Forelimb muscle (tissue), 1 donor: ENCODE measurements at regions not wholly inside any gene's neighbourhood (a gene's known extent, or its start where the extent isn't known, plus 50 kb on each side); places are given as distances from the start of the nearest gene placed in this dataset.
"Not testable (repeated sequence)": the region's sequence is repeated elsewhere in the genome, so short reads cannot be mapped to it uniquely, and the experiment has no call there.

Source experiments
- DNase-seq: peaks from one replicate; pipeline ENCODE4 v3.0.0-alpha.2; 2013; ENCODE audit warnings: low read depth

DNA sequence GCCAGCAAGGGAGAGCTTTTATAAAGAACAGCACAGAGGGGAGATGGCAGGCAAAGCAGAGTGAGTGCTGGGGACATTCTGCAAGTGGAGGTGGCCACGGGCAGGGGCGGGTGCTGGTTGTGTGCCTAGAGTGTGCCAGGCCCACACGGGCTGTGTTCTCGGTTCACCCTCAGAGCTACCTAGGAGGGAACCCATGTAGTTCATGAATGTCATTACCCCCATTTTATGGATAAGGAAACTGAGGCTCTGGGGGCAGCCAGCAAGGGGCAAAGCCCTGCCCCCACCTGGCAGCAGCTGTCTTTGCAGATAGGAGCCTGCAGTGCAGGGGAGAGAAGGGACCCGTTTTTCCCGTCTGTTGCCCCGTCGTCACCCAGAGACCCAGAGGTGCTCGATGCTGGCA, 85.2 kb upstream of the NCOR2 start:
- no peak for DNase-seq

DNA sequence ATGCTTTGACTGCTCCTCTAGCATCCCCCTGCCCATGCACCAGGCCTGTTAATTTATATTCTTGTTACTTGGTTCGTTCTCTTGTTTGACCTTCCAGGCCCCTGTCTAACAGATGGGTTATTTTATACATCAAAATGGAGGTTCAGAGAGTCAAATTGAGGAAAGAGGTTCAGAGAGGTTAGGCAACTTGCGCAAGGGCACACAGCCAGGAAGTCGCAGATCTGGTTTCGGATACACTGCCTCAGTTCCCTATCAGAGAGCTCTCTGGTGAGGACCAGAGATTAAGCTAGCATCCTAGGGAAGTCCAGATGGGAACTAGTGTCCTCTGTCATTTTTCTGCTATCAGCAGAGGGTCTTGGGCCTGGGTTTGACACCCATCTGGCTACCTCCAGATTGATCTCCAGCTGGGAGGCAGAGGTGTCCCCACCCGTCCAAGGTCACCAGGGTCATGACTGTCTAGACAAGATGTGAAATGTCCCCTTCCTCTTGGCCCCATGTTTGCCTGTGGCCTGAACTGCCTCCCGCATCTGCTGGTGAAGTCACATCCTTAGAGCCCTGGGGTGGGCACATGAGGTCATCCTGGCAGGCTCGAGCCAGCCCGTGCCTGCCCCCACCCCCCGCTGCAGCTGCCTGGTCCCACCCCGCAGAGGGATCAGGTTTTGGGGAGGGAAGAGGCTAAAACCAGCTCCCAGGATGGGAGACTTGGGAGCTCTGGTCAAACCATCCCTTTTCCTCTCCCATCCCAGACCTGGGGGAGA, 84.3 kb upstream of the NCOR2 start:
- no peak for DNase-seq

DNA sequence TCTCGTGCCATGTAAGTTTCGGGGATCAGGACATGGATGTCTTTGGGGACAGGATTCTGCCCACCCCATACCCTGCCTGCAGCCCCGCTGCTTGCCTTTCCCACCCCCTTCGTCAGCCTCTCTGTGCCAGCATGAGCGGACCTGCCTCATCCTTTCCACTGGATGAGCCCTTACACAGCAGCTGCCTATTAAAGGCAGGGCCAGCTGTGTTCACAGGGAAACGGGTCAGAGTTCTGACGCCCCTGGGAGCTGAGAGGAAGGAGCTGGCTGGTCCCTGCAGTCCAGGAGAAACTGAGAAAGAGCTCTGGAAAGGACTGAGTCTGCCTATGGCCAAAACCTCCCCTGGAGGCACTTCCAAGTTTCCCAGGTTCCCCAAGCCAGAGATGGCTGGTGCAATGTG, 83.5 kb upstream of the NCOR2 start:
- no peak for DNase-seq

DNA sequence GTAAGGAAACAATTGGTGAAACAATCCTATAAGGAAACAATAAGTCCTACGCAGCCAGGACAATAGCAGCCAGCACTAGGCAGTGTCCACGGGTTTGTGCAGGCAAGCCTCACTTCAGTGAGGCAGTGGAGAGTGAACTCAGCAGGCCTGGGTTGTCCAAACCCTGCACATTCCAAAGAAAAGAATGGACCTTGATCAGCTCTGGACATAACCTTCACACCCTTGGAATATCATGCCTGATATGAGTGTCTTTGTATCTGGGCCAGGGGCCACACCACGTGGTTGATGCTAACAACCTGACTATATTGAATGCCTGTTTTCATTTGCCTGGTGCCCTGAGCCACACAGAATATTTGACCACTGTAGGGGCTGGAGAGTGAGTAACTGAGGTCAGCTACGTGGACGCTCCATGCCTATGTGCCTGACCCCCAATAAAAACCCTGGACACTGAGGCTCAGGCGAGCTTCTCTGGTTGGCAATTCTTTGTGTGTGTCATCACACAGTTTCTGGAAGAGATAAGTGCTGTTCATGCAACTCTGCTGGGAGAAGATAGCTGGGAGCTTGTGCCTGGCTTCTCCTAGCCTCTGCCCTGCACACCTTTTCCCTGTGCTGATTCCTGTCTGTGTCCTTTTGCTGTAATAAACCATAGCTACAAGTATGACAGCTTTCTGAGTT, 81.4 kb upstream of the NCOR2 start:
- no peak for DNase-seq

DNA sequence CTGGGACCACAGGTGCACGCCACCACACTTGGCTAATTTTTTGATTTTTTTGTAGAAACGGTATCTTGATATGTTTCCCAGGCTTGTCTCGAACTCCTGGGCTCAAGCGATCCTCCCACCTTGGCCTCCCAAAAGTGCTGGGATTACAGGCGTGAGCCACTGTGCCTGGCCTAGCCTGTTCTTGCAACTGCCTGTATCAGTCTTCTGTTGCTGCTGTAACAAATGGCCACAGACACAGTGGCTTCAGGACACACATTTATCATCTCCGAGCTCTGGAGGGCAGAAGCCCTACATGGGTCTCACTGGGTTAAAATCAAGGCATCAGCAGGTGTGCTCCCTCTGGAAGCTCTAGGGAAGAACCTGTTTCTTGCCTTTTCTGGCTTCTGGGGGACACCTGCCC, 79.9 kb upstream of the NCOR2 start:
- no peak for DNase-seq

DNA sequence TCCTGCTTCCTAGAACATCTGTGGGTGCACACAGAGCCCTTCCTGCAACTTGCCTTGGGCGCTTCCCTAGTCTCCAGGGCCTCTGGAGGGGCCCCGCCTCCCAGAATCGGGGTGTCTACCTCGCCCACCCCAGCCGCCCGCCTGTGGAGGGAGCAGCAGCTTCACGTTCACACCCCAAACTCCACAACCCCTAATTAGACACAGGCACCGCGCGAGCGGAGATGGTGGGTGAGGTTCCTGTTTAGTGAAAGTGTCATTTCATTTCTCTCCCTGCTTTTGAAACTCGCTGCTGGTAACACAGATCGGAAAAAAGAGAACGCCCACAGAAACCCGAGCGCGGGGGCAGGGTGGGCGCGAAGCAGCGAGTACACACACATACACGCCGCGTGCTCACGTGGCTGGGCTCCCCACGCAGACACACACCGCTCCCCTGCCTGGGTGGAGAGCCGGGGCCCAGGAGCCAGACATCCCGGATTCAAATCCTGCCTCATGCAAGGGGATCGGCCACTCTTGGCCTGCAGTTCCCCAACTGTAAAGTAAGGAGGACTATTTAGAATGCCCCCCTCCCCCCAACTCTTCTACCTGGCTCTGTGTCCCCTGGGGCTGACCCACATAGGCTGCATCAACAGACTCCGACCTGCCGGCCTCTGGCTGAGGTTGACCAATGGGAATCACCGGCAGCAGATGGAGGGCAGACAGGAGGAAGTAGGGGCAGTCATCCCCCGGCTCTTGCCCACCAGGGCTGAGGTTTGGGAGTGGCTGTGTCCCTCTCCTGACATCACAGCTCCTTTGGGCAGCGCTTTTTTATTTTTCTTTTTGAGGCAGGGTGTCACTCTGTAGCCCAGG, 79.2 kb upstream of the NCOR2 start:
- DNase-seq, result no peak

DNA sequence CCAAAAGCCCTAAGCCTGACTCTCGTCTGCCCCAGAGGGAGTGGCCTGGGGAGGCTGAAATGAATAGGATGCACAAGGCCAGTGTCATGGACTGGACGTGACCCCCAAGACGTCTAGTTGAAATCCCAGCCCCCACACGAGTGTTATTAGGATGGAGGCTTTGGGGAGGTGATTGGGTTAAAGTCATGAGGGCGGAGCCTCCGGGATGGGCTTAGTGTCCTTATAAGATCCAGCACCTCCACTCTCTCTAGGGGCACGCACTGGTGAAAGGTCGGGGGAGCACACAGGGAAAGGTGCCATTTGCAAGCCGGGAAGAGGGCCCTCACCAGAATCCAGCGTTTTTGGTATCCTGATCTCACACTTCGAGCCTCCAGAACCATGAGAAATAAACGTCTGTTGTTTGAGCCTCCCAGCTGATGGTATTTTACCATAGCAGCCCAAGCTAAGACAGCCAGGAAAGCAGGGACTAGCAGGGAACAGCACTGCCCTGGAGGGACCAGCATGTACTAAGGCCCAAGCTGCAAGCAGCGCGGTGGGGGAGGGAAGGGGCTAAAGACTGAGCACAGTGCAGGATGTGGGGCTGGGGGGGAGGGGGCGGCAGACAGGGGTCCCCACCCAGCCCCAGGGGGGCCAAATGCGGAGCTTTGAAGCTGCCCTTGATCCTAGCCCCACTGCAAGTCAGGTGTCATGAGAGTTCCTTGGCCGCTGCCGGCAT, 78.3 kb upstream of the NCOR2 start:
- DNase-seq, result no peak

DNA sequence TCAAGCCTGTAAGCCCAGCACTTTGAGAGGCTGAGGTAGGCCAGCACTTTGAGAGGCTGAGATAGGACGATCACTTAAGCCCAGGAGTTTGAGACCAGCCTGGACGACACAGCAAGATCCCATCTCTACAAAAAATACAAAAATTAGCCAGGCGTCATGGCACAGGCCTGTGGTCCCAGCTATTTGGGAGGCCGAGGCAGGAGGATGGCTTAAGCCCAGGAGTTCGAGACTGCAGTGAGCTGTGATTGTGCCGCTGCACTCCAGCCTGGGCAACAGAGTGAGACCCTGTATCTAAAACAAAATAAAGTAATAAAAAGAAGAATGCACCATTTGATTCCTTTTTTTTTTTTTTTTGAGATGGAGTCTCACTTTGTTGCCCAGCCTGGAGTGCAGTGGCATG, 76.4 kb upstream of the NCOR2 start:
- not testable (repeated sequence) for DNase-seq

DNA sequence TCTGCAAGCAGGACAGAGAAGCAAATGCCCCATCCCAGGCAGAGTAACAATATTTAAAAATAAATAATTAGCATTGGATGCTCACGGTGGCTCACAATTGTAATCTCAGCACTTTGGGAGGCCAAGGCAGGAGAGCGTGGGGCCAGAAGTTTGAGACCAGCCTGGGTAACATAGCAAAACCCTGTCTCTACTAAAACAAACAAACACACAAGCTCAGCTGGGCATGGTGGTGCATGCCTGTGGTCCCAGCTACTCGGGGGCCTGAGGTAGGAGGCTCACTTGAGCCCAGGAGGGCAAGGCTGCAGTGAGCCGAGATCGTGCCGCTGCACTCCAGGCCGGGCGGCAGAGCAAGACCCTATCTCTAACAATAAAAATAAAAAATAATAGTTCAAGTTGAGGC, 74.7 kb upstream of the NCOR2 start:
- DNase-seq, result no peak

DNA sequence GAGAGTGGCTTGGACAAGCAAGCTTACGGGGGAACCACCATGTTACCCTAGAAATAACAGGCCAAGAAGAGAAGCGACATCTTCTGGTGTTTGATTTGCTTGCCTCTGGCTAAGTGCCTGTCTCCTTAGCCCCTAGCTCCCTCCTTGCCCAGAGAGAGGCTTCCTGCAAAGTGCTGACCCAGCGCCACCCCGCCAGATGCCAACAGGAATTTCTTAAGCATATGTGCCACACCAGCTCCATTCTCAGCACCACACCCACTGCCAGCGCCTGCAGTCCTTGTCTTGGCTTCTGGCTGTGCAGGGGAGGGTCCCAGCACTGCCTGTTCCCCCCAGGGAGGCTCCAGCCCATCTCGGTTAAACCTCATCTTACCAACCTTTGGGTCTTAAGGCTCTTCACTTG, 74.2 kb upstream of the NCOR2 start:
- no peak for DNase-seq

DNA sequence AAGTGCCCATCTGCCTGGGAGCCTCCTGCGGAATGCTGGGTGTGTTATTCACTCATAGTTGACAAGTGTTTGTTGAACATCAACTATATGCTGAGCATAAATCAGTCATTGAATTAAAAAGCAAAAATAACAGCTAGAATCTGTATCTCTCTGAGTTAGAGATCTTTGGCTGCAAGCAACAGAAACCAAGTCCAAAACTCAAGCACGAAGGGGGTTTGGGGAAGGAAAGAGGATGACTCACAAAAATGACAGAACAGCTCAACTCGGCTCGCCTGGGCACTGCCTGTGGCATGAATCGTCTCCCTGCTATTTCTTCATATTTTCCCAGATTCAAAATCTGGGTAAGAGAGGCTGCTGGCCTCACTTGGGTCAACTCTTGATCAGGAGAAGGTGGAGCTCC, 72.6 kb upstream of the NCOR2 start:
- no peak for DNase-seq

DNA sequence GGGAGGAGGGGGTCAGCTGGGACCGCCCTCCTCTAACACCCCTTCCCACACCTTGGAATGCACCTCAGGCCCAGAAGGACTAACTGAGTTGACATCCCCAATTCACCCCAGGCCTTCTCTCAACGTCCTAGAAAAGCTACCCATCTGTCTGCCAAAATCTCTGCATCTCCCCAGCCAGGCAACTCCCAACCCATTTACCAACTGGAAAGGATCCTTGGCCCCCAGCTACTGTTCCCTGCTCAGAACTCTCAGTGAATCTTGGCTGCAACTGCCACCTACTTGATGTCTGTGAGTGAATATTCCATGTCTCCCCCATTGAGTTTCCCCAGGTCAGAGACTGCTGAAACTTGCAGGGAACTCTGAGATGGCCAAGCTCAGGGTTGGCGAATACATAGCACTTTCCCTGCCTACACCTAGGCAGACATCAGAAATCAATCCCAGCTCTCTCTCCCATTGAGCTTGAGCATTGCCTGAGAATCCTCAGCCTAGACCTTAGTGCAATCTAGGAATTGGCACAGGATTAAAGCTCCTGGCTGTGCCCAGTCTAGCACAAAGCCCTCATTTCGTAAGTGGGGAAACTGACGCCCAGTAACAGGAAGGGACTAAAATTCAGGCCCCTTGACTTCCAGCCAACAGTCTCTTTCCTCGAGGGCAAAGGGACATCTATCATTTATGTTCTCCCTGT, 71.9 kb upstream of the NCOR2 start:
- DNase-seq, result no peak

DNA sequence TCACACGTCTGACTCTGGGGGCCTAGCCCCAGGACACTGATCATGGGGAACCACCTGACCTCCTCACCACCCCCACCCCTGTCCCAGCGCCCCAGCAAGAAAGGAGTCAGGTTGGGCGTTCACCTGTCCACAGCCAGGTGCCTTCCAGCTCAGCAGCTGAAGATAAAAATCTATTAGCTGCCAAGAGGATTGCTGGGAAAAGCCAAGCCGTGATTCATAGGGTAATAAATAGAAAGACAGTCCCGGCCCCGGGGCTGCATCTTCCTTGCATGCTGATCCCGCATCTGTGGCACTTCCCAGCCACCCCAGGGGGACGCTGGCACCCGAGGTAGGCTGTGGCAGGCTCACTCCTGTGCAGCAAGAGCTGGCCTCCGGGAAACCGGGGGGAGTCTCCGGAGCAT, 70.2 kb upstream of the NCOR2 start:
- DNase-seq, result no peak

DNA sequence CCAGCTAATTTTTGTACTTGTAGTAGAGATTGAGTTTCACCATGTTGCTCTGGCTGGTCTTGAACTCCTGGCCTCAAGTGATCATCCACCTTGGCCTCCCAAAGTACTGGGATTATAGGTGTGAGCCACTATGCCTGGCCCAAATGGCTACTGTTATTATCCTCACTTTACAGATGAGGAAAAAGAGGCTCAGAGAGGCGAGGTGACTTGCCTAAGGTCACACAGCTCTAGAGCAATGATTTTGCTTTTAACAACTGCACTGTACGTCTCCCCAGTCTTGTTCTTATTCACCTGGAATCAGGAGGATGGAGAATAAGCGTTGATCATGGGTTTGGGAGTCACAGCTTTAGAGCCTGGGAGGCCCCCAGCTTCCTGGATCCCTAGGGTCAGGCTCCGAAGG, 69.8 kb upstream of the NCOR2 start:
- no peak for DNase-seq

DNA sequence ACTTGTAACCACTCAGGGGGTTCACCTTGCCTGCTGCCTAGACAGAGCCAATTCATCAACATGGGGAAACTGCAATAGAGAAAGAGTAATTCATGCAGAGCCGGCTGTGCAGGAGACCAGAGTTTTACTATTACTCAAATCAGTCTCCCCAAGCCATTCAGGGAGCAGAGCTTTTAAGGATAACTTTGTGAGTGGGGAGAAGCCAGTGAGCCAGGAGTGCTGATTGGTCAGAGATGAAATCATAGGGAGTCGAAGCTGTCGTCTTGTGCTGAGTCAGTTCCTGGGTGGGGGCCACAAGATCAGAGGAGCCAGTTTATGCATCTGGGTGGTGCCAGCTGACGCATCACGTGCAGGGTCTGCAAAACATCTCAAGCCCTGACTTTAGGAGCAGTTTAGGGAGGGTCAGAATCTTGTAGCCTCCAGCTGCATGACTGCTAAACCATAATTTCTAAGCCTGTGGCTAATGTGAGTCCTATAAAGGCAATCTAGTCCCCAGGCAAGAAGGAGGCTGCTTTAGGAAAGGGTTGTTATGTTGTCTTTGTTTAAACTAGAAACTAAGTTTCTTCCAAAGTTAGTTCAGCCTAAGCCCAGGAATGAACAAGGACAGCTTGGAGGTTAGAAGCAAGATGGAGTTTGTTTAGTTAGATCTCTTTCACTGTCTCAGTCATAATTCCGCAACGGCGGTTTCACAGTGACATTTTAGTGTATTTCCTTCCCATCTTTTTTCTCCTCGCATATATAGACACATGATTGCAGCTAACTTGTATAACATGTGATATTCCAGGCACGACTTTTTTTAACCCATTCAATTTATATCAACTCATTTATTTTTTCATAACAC, 68.9 kb upstream of the NCOR2 start:
- DNase-seq, result no peak

DNA sequence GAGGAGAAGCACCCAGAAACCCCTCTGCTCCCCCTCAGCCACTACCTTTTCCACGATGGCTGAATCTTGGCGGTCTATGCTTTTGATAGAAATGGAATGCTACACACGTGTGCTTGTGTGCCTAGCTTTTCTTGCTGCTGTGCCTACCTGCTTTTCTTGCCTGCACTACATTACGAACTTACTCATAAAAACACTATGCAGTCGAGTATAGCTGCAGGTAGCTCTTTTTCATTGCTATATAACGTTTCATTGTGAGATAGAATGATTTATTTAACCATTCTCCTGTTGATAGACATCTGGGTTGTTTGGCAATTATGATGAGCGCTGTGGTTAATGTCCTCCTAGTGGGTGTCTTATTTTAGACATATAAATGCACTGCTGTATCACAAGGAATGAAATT, 67.9 kb upstream of the NCOR2 start:
- DNase-seq, result no peak

DNA sequence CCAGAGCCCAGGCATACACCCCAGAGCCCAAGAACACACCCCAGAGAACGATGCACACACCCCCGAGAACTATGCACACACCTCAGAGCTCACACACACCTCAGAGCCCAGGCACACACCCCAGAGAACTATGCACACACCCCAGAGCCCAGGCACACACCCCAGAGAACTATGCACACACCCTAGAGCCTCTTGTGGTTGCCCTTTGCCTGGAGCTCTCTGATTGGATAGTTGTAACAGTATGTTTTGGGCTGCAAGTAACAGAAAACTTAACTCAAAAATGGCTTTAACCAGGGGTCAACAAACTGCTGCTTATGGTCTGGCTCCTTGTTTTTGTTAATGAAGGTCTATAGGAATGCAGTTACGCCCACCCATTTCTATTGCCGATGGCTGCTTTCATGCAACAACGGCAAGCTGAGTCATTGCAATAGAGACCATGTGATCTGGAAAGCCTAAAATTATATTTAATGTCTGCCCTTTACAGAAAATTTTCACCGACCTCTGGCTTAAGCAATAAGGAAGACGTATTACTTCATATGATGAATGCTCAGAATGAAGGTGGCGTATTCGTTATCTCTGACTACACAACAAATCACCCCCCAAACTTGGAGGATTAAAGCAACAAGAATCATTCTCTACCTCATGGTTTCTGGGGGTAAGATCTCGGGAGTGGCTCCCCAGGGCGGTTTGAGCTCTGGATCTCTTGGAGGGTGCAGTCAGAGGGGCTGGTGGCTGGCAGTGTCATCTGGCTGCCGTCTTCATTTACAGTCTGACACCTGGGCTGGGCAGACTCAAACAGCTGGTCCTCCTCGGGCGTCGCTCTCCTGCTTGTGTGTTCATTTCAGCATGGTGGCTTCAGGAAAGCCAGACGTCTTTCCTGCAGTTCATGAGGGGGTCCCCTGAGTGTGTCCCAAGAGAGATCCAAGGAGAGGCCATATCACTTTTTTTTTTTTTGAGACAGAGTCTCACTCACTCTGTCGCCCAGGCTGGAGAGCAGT, 66.3 kb upstream of the NCOR2 start:
- DNase-seq, result no peak

DNA sequence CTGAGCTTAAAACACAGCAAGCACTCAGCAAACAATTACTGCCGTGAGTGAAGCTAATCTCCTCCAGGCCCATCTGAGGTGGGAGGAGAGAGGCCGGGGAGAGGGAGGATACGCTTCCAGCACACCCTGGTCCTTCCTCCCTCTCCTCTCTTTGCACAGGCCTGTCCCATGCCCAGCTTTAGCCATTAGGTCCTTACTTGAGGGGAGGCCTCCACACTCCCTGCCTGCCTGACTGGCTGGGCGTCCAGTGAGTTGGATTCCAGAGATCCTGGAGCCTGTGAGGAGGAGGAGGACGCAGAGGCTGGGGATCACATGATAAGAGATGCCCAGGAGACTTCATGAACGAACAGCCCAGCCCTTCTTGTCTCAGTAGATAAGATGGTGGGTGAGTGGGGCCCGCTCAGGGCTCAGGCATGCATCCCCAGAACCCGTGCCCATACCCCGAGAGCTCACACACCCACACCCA, 65.1 kb upstream of the NCOR2 start:
- no peak for DNase-seq

DNA sequence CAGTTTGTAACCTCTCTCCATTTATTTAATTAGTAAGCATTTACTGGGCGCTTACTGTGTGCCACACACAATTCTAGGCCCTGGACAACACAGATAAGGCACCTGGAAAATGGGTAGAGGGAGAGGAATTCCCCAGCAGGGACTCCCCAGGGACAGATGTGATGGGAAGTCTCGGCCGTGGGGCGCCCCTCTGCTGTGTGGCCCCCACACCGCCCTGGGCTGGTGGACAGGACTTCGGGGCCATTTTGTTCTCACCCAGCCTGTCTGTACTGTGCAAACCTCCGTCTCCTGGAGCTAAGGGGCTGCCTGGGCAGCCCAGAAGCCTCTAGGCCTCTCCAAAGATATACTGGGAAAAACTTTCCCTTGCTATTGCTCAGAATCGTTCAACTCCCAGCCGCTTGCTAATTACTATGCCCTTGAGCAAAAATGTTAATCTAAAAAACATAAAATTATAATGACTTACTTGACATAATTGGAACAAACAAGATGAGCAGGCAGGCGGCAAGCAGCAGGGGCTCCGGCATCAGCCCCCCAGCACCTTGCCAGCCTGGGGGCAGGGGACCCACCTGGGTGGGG, 64.4 kb upstream of the NCOR2 start:
- DNase-seq, result no peak
